ENCODE measurements at regions not wholly inside any gene's neighbourhood (a gene's known extent, or its start where the extent isn't known, plus 50 kb on each side); places are given as distances from the start of the nearest gene placed in this dataset.

- no peaks in the 10 kb centered on the region for H3K27me3 ChIP-seq (ENCODE audit: control insufficient read depth in 1 of 2, insufficient read depth in 2 of 2, low read length in 2 of 2)
- no peak overlapping the region for H3K9ac ChIP-seq (ENCODE audit: insufficient read depth, low read depth, low read length)
- H3K9me3 ChIP-seq (ENCODE audit: low read length), result peaks cover 13% of the 10 kb centered on the region; the same call in 1 of the 2 replicates
- WGBS (ENCODE audit: low lambda C conversion rate), result 30% methylated on average over 3 of the region's 3 CpGs
- H3K4me3 ChIP-seq (replicated peaks in 1 of 3; ENCODE audit: insufficient read depth in 1 of 3, low read depth in 2 of 3, low read length in 3 of 3), result no peak overlapping the region
- DNase-seq (ENCODE audit: low spot score) (no peak), FAIRE-seq (no peak), ATAC-seq (no peak)
- ChIA-PET POLR2A (no interaction called here), CTCF (ENCODE audit: low intra/inter-chr PET ratio, low total read pairs) (no interaction called here)
- no peaks in the 10 kb centered on the region for H3K79me2 ChIP-seq (ENCODE audit: insufficient read depth, low read length)
- H3K4me1 ChIP-seq (ENCODE audit: insufficient read depth, low read length), result no peaks in the 10 kb centered on the region
- H2AFZ ChIP-seq (ENCODE audit: low read length), result no peak overlapping the region
- no peaks in the 10 kb centered on the region for H3K36me3 ChIP-seq (replicated peaks in 1 of 2; ENCODE audit: control insufficient read depth in 1 of 2, insufficient read depth in 2 of 2, low read length in 2 of 2)
- TF ChIP-seq ZSCAN5A (CRISPR knock-in tag; IDR thresholded peaks at IDR 0.05; ENCODE audit: borderline replicate concordance), result no peak
- no peak overlapping the region for H3K27ac ChIP-seq (ENCODE audit: extremely low read length, insufficient read depth, low read length)
- no TSS peak for BruUV-seq (replicated peaks)
- H3K4me2 ChIP-seq (ENCODE audit: low read depth, low read length), result no peak overlapping the region
- intact Hi-C loops (cut with micrococcal nuclease; ENCODE audit: unreplicated experiment), result no loop called here
- H4K20me1 ChIP-seq (ENCODE audit: insufficient read depth, low read length), result no peaks in the 10 kb centered on the region
- in situ Hi-C loops (cut with HindIII; ENCODE audit: extremely low pct_ligation_motif_present, low pct_unique_long_range_greater_than_20kb), result no loop called here
Observed at GRCh38 chr6:9468277-9468676, 946.6 kb downstream of the TFAP2A start.

DNA sequence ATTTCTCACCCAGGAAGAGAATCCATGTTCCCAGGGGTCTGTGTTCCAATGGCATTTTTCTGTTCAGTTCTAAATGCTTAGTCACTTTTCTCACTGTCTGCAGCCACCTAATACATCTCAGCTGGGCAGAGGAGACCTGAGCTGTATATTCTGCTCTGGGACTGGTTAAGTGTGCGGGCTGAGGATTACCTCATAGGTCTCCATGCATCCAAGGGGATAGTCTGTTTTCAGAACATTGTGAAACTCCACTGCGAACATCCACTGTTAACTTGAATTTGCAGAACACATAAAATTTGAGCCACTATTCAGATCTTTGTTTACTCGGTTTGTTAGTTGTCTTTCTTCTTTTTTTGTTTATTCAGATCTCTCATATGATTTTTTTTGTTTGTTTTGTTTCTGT, 947.1 kb downstream of the TFAP2A start:
- no peak overlapping the region for H3K9ac ChIP-seq (ENCODE audit: insufficient read depth, low read depth, low read length)
- H3K4me2 ChIP-seq (ENCODE audit: low read depth, low read length), result no peak overlapping the region
- H3K79me2 ChIP-seq (ENCODE audit: insufficient read depth, low read length), result no peaks in the 10 kb centered on the region
- no peak overlapping the region for H2AFZ ChIP-seq (ENCODE audit: low read length)
- H4K20me1 ChIP-seq (ENCODE audit: insufficient read depth, low read length), result no peaks in the 10 kb centered on the region
- CTCF ChIA-PET (ENCODE audit: low intra/inter-chr PET ratio, low total read pairs), result no interaction called here
- BruUV-seq (replicated peaks), result no TSS peak
- H3K27ac ChIP-seq (ENCODE audit: extremely low read length, insufficient read depth, low read length), result no peak overlapping the region
- ATAC-seq (no peak), FAIRE-seq (no peak), DNase-seq (ENCODE audit: low spot score) (no peak)
- no peaks in the 10 kb centered on the region for H3K27me3 ChIP-seq (ENCODE audit: control insufficient read depth in 1 of 2, insufficient read depth in 2 of 2, low read length in 2 of 2)
- TF ChIP-seq ZNF276 (CRISPR knock-in tag; IDR thresholded peaks at IDR 0.05; ENCODE audit: low read depth), result no peak
- TF ChIP-seq, protein P1, sequence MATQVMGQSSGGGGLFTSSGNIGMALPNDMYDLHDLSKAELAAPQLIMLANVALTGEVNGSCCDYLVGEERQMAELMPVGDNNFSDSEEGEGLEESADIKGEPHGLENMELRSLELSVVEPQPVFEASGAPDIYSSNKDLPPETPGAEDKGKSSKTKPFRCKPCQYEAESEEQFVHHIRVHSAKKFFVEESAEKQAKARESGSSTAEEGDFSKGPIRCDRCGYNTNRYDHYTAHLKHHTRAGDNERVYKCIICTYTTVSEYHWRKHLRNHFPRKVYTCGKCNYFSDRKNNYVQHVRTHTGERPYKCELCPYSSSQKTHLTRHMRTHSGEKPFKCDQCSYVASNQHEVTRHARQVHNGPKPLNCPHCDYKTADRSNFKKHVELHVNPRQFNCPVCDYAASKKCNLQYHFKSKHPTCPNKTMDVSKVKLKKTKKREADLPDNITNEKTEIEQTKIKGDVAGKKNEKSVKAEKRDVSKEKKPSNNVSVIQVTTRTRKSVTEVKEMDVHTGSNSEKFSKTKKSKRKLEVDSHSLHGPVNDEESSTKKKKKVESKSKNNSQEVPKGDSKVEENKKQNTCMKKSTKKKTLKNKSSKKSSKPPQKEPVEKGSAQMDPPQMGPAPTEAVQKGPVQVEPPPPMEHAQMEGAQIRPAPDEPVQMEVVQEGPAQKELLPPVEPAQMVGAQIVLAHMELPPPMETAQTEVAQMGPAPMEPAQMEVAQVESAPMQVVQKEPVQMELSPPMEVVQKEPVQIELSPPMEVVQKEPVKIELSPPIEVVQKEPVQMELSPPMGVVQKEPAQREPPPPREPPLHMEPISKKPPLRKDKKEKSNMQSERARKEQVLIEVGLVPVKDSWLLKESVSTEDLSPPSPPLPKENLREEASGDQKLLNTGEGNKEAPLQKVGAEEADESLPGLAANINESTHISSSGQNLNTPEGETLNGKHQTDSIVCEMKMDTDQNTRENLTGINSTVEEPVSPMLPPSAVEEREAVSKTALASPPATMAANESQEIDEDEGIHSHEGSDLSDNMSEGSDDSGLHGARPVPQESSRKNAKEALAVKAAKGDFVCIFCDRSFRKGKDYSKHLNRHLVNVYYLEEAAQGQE (IDR thresholded peaks at IDR 0.05; ENCODE audit: borderline replicate concordance in 1 of 2, low read depth in 1 of 2, low read length in 2 of 2), result no peak
- TF ChIP-seq, protein P2, sequence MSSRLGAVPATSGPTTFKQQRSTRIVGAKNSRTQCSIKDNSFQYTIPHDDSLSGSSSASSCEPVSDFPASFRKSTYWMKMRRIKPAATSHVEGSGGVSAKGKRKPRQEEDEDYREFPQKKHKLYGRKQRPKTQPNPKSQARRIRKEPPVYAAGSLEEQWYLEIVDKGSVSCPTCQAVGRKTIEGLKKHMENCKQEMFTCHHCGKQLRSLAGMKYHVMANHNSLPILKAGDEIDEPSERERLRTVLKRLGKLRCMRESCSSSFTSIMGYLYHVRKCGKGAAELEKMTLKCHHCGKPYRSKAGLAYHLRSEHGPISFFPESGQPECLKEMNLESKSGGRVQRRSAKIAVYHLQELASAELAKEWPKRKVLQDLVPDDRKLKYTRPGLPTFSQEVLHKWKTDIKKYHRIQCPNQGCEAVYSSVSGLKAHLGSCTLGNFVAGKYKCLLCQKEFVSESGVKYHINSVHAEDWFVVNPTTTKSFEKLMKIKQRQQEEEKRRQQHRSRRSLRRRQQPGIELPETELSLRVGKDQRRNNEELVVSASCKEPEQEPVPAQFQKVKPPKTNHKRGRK (CRISPR knock-in tag; IDR thresholded peaks at IDR 0.05), result no peak
- TF ChIP-seq ZSCAN9 (CRISPR knock-in tag; IDR thresholded peaks at IDR 0.05; ENCODE audit: borderline replicate concordance), result no peak
- intact Hi-C loops (cut with micrococcal nuclease; ENCODE audit: unreplicated experiment) (no loop called here), in situ Hi-C loops (cut with HindIII; ENCODE audit: extremely low pct_ligation_motif_present, low pct_unique_long_range_greater_than_20kb) (no loop called here)
- no peaks in the 10 kb centered on the region for H3K4me1 ChIP-seq (ENCODE audit: insufficient read depth, low read length)
- WGBS (ENCODE audit: low lambda C conversion rate), result 1% methylated on average over 3 of the region's 3 CpGs
- H3K9me3 ChIP-seq (ENCODE audit: low read length), result peaks cover 13% of the 10 kb centered on the region; the same call in 1 of the 2 replicates
- POLR2A ChIA-PET, result no interaction called here
- no peaks in the 10 kb centered on the region for H3K36me3 ChIP-seq (replicated peaks in 1 of 2; ENCODE audit: control insufficient read depth in 1 of 2, insufficient read depth in 2 of 2, low read length in 2 of 2)
- no peak overlapping the region for H3K4me3 ChIP-seq (replicated peaks in 1 of 3; ENCODE audit: insufficient read depth in 1 of 3, low read depth in 2 of 3, low read length in 3 of 3)

All from HepG2 (cell line).